CD4-positive, alpha-beta T cell (primary cell): ENCODE measurements at regions not wholly inside any gene's neighbourhood (a gene's known extent, or its start where the extent isn't known, plus 50 kb on each side); places are given as distances from the start of the nearest gene placed in this dataset.

Experiments used
- ATAC-seq: fragments of 200-7000 bp; cut with Tn5 transposase; one replicate; pipeline ENCODE4 v1.10.0; 2022; ENCODE audit warnings: mild to moderate bottlenecking; ENCODE audit not compliant: poor library complexity
- CTCF ChIA-PET: fragments of 350-600 bp; sonication (Branson Sonifier 250); formaldehyde crosslinking; loops from one replicate; lab custom pipeline; 2021; ENCODE audit warnings: antibody characterized with exemption, inconsistent platforms; lab: Charles Lee
- POLR2A ChIA-PET: fragments of 350-600 bp; sonication (Branson Sonifier 250); formaldehyde crosslinking; loops from one replicate; lab custom pipeline; 2021; ENCODE audit warnings: antibody characterized with exemption, inconsistent platforms; lab: Charles Lee
- DNase-seq, 14 experiments: peaks; one replicate each; pipeline ENCODE4 v3.0.0-alpha.2; 2013 to 2020; ENCODE audit warnings: mixed read lengths in 2 of 14
- H3K27ac ChIP-seq, 2 donors: one replicate each; pipeline versions ENCODE4 v1.5.1 to v1.7.0; 2013; ENCODE audit warnings: low read length in 2 of 2, low read depth in 1 of 2, mild to moderate bottlenecking in 1 of 2
- H3K27me3 ChIP-seq, 2 experiments: 1 replicate in 1 of 2; 2 replicates in 1 of 2; pipeline versions ENCODE4 v1.6.1 to v1.7.0; 2013; ENCODE audit warnings: low read length in 2 of 2, control low read depth in 1 of 2, mild to moderate bottlenecking in 1 of 2, moderate library complexity in 1 of 2; ENCODE audit not compliant: insufficient read depth in 2 of 2, control insufficient read depth in 1 of 2
- H3K36me3 ChIP-seq: one replicate; pipeline ENCODE4 v1.6.1; 2013; ENCODE audit warnings: low read length, control low read depth; ENCODE audit not compliant: insufficient read depth
- H3K4me1 ChIP-seq: one replicate; pipeline ENCODE4 v1.6.1; 2013; ENCODE audit warnings: low read length, control low read depth; ENCODE audit not compliant: insufficient read depth
- H3K4me3 ChIP-seq: one replicate; pipeline ENCODE4 v1.5.1; 2013; ENCODE audit warnings: mild to moderate bottlenecking, low read length, moderate library complexity
- H3K9me3 ChIP-seq, 2 experiments: 1 replicate in 1 of 2; 2 replicates in 1 of 2; pipeline versions ENCODE4 v1.6.1 to v1.7.0; 2013; ENCODE audit warnings: low read length in 2 of 2, mild to moderate bottlenecking in 2 of 2, control low read depth in 1 of 2, moderate library complexity in 1 of 2; ENCODE audit not compliant: control insufficient read depth in 1 of 2, insufficient read depth in 1 of 2
- H3K27ac Mint-ChIP-seq: one replicate; pipeline ENCODE4 v1.8.0; 2020; ENCODE audit warnings: mixed read lengths
- H3K27me3 Mint-ChIP-seq: one replicate; pipeline ENCODE4 v1.8.0; 2021; ENCODE audit warnings: mixed read lengths
- H3K36me3 Mint-ChIP-seq: one replicate; pipeline ENCODE4 v1.8.0; 2021; ENCODE audit warnings: low read depth, mixed read lengths
- H3K4me1 Mint-ChIP-seq: one replicate; pipeline ENCODE4 v1.8.0; 2021; ENCODE audit warnings: low read depth, mixed read lengths
- H3K4me3 Mint-ChIP-seq: one replicate; pipeline ENCODE4 v1.8.0; 2020; ENCODE audit warnings: mild to moderate bottlenecking, mixed read lengths
- H3K9me3 Mint-ChIP-seq: one replicate; pipeline ENCODE4 v1.8.0; 2020; ENCODE audit warnings: mixed read lengths
- intact Hi-C, 2 experiments: fragments of 100-400 bp; cut with DNase I in 1 of 2; cut with micrococcal nuclease in 1 of 2; formaldehyde crosslinking; loops; one replicate each; pipeline versions ENCODE4 v1.15.1 to v1.9.0; 2023 to 2025; cut with DNase I, micrococcal nuclease
- TF ChIP-seq, protein P1 (sequence below): fragments of 200-600 bp; IDR thresholded peaks from one replicate; pipeline ENCODE4 v1.8.0; 2022; ENCODE audit warnings: antibody characterized with exemption, mild to moderate bottlenecking

DNA sequence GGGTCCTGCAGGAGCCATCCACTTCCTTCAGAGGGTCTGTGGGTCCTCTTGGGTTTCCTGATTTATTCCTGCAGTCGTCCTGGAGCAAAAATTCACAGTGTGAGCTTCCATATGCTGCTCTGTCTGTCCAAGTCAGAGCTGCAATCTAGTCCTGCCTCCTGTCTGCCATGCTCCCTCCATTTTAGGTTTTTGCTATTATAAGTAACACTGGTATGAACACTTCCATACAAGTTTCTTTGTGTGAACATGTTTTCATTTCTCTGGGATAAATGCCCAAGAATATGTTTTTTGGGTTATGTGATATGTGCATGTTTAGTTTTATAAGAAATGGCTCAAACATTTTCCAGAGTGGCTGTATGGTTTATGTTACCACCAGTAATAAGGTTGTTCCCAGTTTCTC is 188.1 kb downstream of the ACTR3B start:
- ATAC-seq (no peak), DNase-seq (no peak)
- H3K9me3 Mint-ChIP-seq = peaks cover 2% of the 10 kb centered on the region
- POLR2A ChIA-PET = no interaction called here
- H3K36me3 Mint-ChIP-seq = no peaks in the 10 kb centered on the region
- Histone ChIP-seq H3K4me3 (no peak overlapping the region), H3K9me3 (peaks cover 0 to 7% of the 10 kb centered on the region in 2 experiments), H3K27ac (no peak overlapping the region), H3K36me3 (no peaks in the 10 kb centered on the region), H3K27me3 (no peaks in the 10 kb centered on the region), H3K4me1 (no peaks in the 10 kb centered on the region)
- H3K4me3 Mint-ChIP-seq = no peak overlapping the region
- H3K4me1 Mint-ChIP-seq = no peaks in the 10 kb centered on the region
- TF ChIP-seq, protein P1, sequence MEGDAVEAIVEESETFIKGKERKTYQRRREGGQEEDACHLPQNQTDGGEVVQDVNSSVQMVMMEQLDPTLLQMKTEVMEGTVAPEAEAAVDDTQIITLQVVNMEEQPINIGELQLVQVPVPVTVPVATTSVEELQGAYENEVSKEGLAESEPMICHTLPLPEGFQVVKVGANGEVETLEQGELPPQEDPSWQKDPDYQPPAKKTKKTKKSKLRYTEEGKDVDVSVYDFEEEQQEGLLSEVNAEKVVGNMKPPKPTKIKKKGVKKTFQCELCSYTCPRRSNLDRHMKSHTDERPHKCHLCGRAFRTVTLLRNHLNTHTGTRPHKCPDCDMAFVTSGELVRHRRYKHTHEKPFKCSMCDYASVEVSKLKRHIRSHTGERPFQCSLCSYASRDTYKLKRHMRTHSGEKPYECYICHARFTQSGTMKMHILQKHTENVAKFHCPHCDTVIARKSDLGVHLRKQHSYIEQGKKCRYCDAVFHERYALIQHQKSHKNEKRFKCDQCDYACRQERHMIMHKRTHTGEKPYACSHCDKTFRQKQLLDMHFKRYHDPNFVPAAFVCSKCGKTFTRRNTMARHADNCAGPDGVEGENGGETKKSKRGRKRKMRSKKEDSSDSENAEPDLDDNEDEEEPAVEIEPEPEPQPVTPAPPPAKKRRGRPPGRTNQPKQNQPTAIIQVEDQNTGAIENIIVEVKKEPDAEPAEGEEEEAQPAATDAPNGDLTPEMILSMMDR = no peak
- CTCF ChIA-PET = no interaction called here
- H3K27ac Mint-ChIP-seq = no peak overlapping the region
- intact Hi-C loops = no loop called here
- peaks cover 12% of the 10 kb centered on the region for H3K27me3 Mint-ChIP-seq

DNA sequence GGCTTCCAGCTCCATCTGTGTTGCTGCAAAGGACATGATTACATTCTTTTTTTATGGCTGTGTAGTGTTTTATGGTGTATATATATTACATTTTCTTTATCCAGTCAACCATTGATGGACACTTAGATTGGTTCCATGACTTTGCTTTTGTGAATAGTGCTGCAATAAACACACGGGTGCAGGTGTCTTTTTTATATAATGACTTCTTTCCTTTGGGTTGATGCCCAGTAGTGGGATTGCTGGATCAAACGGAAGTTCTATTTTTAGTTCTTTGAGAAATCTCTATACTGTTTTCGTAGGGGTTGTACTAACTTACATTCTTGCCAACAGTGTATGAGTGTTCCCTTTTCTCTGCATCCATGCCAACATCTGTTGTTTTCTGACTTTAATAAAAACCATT is 189.7 kb downstream of the ACTR3B start:
- intact Hi-C loops = no loop called here
- Histone ChIP-seq H3K27ac (no peak overlapping the region), H3K27me3 (no peaks in the 10 kb centered on the region), H3K9me3 (peaks cover 0 to 7% of the 10 kb centered on the region in 2 experiments), H3K4me3 (no peak overlapping the region), H3K4me1 (no peaks in the 10 kb centered on the region), H3K36me3 (no peaks in the 10 kb centered on the region)
- no peaks in the 10 kb centered on the region for H3K4me1 Mint-ChIP-seq
- no peaks in the 10 kb centered on the region for H3K36me3 Mint-ChIP-seq
- no peak for DNase-seq
- peaks cover 2% of the 10 kb centered on the region for H3K9me3 Mint-ChIP-seq
- ChIA-PET CTCF (no interaction called here), POLR2A (no interaction called here)
- TF ChIP-seq, protein P1 = no peak
- no peak for ATAC-seq
- H3K27me3 Mint-ChIP-seq = peaks cover 12% of the 10 kb centered on the region
- no peak overlapping the region for H3K4me3 Mint-ChIP-seq
- no peak overlapping the region for H3K27ac Mint-ChIP-seq

DNA sequence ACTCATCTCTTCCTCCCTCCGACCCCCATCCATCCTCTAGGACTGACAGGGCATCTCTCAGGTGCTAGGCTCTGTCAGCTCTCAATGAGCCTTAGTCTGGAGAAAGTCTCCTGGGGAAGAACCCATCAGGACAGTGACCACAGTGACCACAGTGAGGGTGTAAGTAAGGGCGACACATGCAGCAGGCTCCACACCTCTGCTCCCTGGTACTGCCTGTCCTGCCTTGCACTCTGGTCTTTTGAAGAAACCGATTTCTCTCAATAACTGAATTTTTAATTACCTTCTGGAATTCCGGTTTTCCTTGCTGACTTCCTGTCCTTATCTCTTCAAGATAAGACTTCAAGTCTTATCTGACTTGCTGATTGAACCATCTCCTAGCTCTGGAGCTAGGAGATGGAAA is 190.2 kb downstream of the ACTR3B start:
- Histone ChIP-seq H3K27ac (no peak overlapping the region), H3K9me3 (peaks cover 0 to 7% of the 10 kb centered on the region in 2 experiments), H3K36me3 (no peaks in the 10 kb centered on the region), H3K4me3 (no peak overlapping the region), H3K4me1 (no peaks in the 10 kb centered on the region), H3K27me3 (no peaks in the 10 kb centered on the region)
- POLR2A ChIA-PET = no interaction called here
- TF ChIP-seq, protein P1 = no peak
- H3K27me3 Mint-ChIP-seq = peaks cover 12% of the 10 kb centered on the region
- CTCF ChIA-PET = no interaction called here
- DNase-seq = no peak
- intact Hi-C loops = no loop called here
- peaks cover 2% of the 10 kb centered on the region for H3K9me3 Mint-ChIP-seq
- H3K36me3 Mint-ChIP-seq = no peaks in the 10 kb centered on the region
- no peak overlapping the region for H3K4me3 Mint-ChIP-seq
- ATAC-seq = no peak
- no peaks in the 10 kb centered on the region for H3K4me1 Mint-ChIP-seq
- H3K27ac Mint-ChIP-seq = no peak overlapping the region
